Frontal cortex (tissue), 1 donor: ENCODE measurements at regions not wholly inside any gene's neighbourhood (a gene's known extent, or its start where the extent isn't known, plus 50 kb on each side); places are given as distances from the start of the nearest gene placed in this dataset. TPM values are rescaled to one million over a fixed set of nuclear protein-coding genes. Genes with fewer than 3 reads are reported as not detected.

Source experiments
- small RNA-seq: library from RNA; depleted of rRNA; stranded (forward); fragments of <200 nt; gene quantifications from one replicate; pipeline ENCODE3, GENCODE V24; 2014

Small RNAs in the stretch of these regions (small RNA-seq; reads per million reads assigned to genes)
- not detected for gene DYNLL1P7
